ENCODE measurements at regions not wholly inside any gene's neighbourhood (a gene's known extent, or its start where the extent isn't known, plus 50 kb on each side); places are given as distances from the start of the nearest gene placed in this dataset.

GRCh38 chr21:27082431-27083010 is 115.6 kb upstream of the ADAMTS5 start:
- TF ChIP-seq JUN (IDR thresholded peaks at IDR 0.05; ENCODE audit: borderline replicate concordance, insufficient read depth, insufficient read length, low read depth) (no peak), CTCF (IDR thresholded peaks at IDR 0.05; ENCODE audit: extremely low read depth in 1 of 2, insufficient read depth in 1 of 2, low read depth in 1 of 2, low read length in 2 of 2) (no peak), POLR2AphosphoS5 (IDR thresholded peaks at IDR 0.05; ENCODE audit: insufficient read depth, low read depth, low read length) (no peak), EZH2 (IDR thresholded peaks at IDR 0.05; ENCODE audit: borderline replicate concordance, low read depth, low read length, severe bottlenecking) (no peak), POLR2A (IDR thresholded peaks at IDR 0.05; ENCODE audit: low read depth, low read length) (no peak), MYC (IDR thresholded peaks at IDR 0.05; ENCODE audit: low read depth, low read length) (no peak), MAX (IDR thresholded peaks at IDR 0.05; ENCODE audit: insufficient read depth, insufficient read length) (no peak)
